H1 (cell line): ENCODE measurements at regions not wholly inside any gene's neighbourhood (a gene's known extent, or its start where the extent isn't known, plus 50 kb on each side); places are given as distances from the start of the nearest gene placed in this dataset.

Source experiments
- CTCF ChIA-PET: fragments of 300-600 bp; sonication (Branson Sonifier 250); formaldehyde crosslinking; loops from one replicate; lab custom pipeline; 2021; ENCODE audit not compliant: partially characterized antibody; lab: Charles Lee
- POLR2A ChIA-PET: fragments of 300-600 bp; sonication (Branson Sonifier 250); formaldehyde crosslinking; loops from one replicate; lab custom pipeline; 2021; ENCODE audit warnings: inconsistent platforms; ENCODE audit not compliant: partially characterized antibody; lab: Charles Lee
- DNase-seq, 2 experiments: peaks; one replicate each; pipeline versions ENCODE4 v3.0.0 to v3.0.0-alpha.2; 2010 to 2022; ENCODE audit warnings: low spot score in 2 of 2, low read depth in 1 of 2, mixed read lengths in 1 of 2
- FAIRE-seq: peaks from 2 replicates; lab custom pipeline; 2011; peaks lifted over from hg19 to GRCh38; lab: Jason Lieb, UNC
- H2AFZ ChIP-seq: 2 replicates; pipeline ENCODE4 v1.8.1; 2012; ENCODE audit warnings: low read length, inconsistent platforms
- H2AK5ac ChIP-seq: 2 replicates; pipeline ENCODE4 v1.6.1; 2013; ENCODE audit warnings: low read depth, low read length
- H2BK120ac ChIP-seq: replicated peaks from 2 replicates; pipeline ENCODE3; 2013; ENCODE audit warnings: low read depth, low read length, inconsistent platforms
- H2BK12ac ChIP-seq: 2 replicates; pipeline ENCODE4 v1.6.1; 2013; ENCODE audit warnings: low read depth, low read length
- H2BK15ac ChIP-seq: 2 replicates; pipeline ENCODE4 v1.6.1; 2013; ENCODE audit warnings: low read length
- H2BK20ac ChIP-seq: 2 replicates; pipeline ENCODE4 v1.6.1; 2013; ENCODE audit warnings: low read length
- H2BK5ac ChIP-seq: 2 replicates; pipeline ENCODE4 v1.6.1; 2013; ENCODE audit warnings: low read depth, low read length
- H3K14ac ChIP-seq: 2 replicates; pipeline ENCODE4 v1.6.1; 2013; ENCODE audit warnings: inconsistent platforms; ENCODE audit not compliant: insufficient read length
- H3K18ac ChIP-seq: 2 replicates; pipeline ENCODE4 v1.6.1; 2013; ENCODE audit warnings: low read length; ENCODE audit errors: extremely low read depth
- H3K23ac ChIP-seq: 2 replicates; pipeline ENCODE4 v1.6.1; 2013; ENCODE audit warnings: inconsistent platforms; ENCODE audit not compliant: insufficient read length
- H3K23me2 ChIP-seq: 2 replicates; pipeline ENCODE4 v1.6.1; 2013; ENCODE audit warnings: low read depth, low read length
- H3K27ac ChIP-seq: 2 replicates; pipeline ENCODE4 v1.6.1; 2011; ENCODE audit warnings: low read depth, low read length, inconsistent platforms
- H3K27me3 ChIP-seq, 4 experiments: replicated peaks in 1 of 4; 1 replicate in 1 of 4; 2 replicates in 3 of 4; pipeline versions ENCODE4 v1.6.1 to v1.8.1; 2011 to 2013; ENCODE audit warnings: low read length in 3 of 4, mild to moderate bottlenecking in 3 of 4, inconsistent platforms in 2 of 4, mixed read lengths in 2 of 4, moderate library complexity in 1 of 4; ENCODE audit not compliant: control insufficient read depth in 3 of 4, insufficient read depth in 3 of 4; ENCODE audit errors: extremely low read depth in 1 of 4
- H3K36me3 ChIP-seq, 4 experiments: 2 replicates each; pipeline versions ENCODE4 v1.6.1 to v1.8.1; 2011 to 2013; ENCODE audit warnings: mild to moderate bottlenecking in 4 of 4, low read length in 3 of 4, moderate library complexity in 2 of 4, control low read depth in 1 of 4, inconsistent platforms in 1 of 4; ENCODE audit not compliant: insufficient read depth in 4 of 4, control insufficient read depth in 2 of 4
- H3K4ac ChIP-seq: replicated peaks from 2 replicates; pipeline ENCODE3; 2013; ENCODE audit warnings: low read length, low read depth, mixed read lengths, inconsistent platforms; ENCODE audit not compliant: insufficient read length
- H3K4me1 ChIP-seq, 4 experiments: replicated peaks in 1 of 4; 1 replicate in 1 of 4; 2 replicates in 3 of 4; pipeline versions ENCODE4 v1.6.1 to v1.8.1; 2011 to 2013; ENCODE audit warnings: low read length in 3 of 4, inconsistent platforms in 2 of 4, mixed read lengths in 1 of 4; ENCODE audit not compliant: insufficient read depth in 4 of 4, control insufficient read depth in 3 of 4
- H3K4me2 ChIP-seq, 2 experiments: 2 replicates each; pipeline versions ENCODE4 v1.6.1 to v1.8.1; 2011 to 2013; ENCODE audit warnings: low read depth in 2 of 2, low read length in 2 of 2, control low read depth in 1 of 2, inconsistent platforms in 1 of 2, mild to moderate bottlenecking in 1 of 2; ENCODE audit not compliant: insufficient read depth in 1 of 2
- H3K4me3 ChIP-seq, 4 experiments: fragments of 200-600, 300-600 bp in 1 of 4; sonication (generic), shearing (Covaris generic), sonication (Bioruptor Twin) in 1 of 4; 2 replicates each; pipeline versions ENCODE4 v1.5.1 to v1.8.1; 2011 to 2016; ENCODE audit warnings: low read length in 4 of 4, low read depth in 3 of 4, control low read depth in 2 of 4, inconsistent platforms in 2 of 4, mild to moderate bottlenecking in 2 of 4, mixed read lengths in 1 of 4, moderate library complexity in 1 of 4; ENCODE audit not compliant: insufficient read depth in 2 of 4; ENCODE audit errors: extremely low read depth in 1 of 4
- H3K56ac ChIP-seq: replicated peaks from 2 replicates; pipeline ENCODE3; 2013; ENCODE audit warnings: low read depth, mild to moderate bottlenecking, mixed read lengths, low read length, inconsistent platforms; ENCODE audit not compliant: insufficient read length
- H3K79me1 ChIP-seq: 2 replicates; pipeline ENCODE4 v1.6.1; 2013; ENCODE audit warnings: low read depth, low read length, control low read depth
- H3K79me2 ChIP-seq, 2 experiments: 2 replicates each; pipeline versions ENCODE4 v1.6.1 to v1.8.1; 2012 to 2013; ENCODE audit warnings: low read length in 2 of 2, mild to moderate bottlenecking in 2 of 2, inconsistent platforms in 1 of 2; ENCODE audit not compliant: insufficient read depth in 2 of 2, control insufficient read depth in 1 of 2
- H3K9ac ChIP-seq, 4 experiments: replicated peaks in 1 of 4; 1 replicate in 1 of 4; 2 replicates in 3 of 4; pipeline versions ENCODE4 v1.6.1 to v1.8.1; 2011 to 2013; ENCODE audit warnings: low read depth in 3 of 4, low read length in 3 of 4, control low read depth in 2 of 4, mild to moderate bottlenecking in 2 of 4, moderate library complexity in 2 of 4, inconsistent platforms in 1 of 4; ENCODE audit errors: extremely low read depth in 1 of 4
- H3K9me3 ChIP-seq, 2 experiments: 2 replicates each; pipeline versions ENCODE4 v1.6.1 to v1.8.1; 2012 to 2013; ENCODE audit warnings: mild to moderate bottlenecking in 2 of 2, moderate library complexity in 2 of 2, control low read depth in 1 of 2, inconsistent platforms in 1 of 2, low read depth in 1 of 2, low read length in 1 of 2, mixed read lengths in 1 of 2; ENCODE audit not compliant: insufficient read depth in 2 of 2
- H4K20me1 ChIP-seq, 2 experiments: replicated peaks in 1 of 2; 2 replicates each; pipeline versions ENCODE3 to v1.8.1; 2011 to 2013; ENCODE audit warnings: inconsistent platforms in 2 of 2, low read length in 2 of 2, mild to moderate bottlenecking in 1 of 2; ENCODE audit not compliant: insufficient read depth in 2 of 2, control insufficient read depth in 1 of 2
- H4K5ac ChIP-seq: 2 replicates; pipeline ENCODE4 v1.6.1; 2013; ENCODE audit warnings: low read length, low read depth, mixed read lengths, inconsistent platforms; ENCODE audit not compliant: insufficient read length
- H4K8ac ChIP-seq: 2 replicates; pipeline ENCODE4 v1.8.0; 2013; ENCODE audit warnings: mild to moderate bottlenecking, moderate library complexity, low read length, inconsistent platforms; ENCODE audit not compliant: insufficient read depth; ENCODE audit errors: extremely low read depth
- H4K91ac ChIP-seq: replicated peaks from 2 replicates; pipeline ENCODE3; 2013; ENCODE audit warnings: low read length, mixed read lengths, inconsistent platforms; ENCODE audit not compliant: insufficient read length
- ASH2L ChIP-seq: fragments of 200-600, 300-600 bp; sonication (generic); IDR thresholded peaks from one replicate; pipeline ENCODE4 v1.7.1; 2017; ENCODE audit warnings: low read length
- BRCA1 ChIP-seq: IDR thresholded peaks from 2 replicates; pipeline ENCODE4 v1.6.1; 2012; ENCODE audit warnings: low read depth, low read length, improper control_type of control experiment
- CBX5 ChIP-seq: fragments of 300-800, 300-1000 bp; sonication (generic); IDR thresholded peaks from 2 replicates; pipeline ENCODE4 v1.7.1; 2016; ENCODE audit warnings: antibody characterized with exemption, low read length, low read depth
- CEBPB ChIP-seq: IDR thresholded peaks from 2 replicates; pipeline ENCODE4 v1.6.1; 2012; ENCODE audit warnings: low read depth, low read length
- HDAC6 ChIP-seq: IDR thresholded peaks from one replicate; pipeline ENCODE4 v1.7.1; 2012; ENCODE audit warnings: low read depth, mild to moderate bottlenecking, inconsistent platforms, low read length, moderate library complexity
- JUND ChIP-seq: IDR thresholded peaks from 2 replicates; pipeline ENCODE4 v1.6.1; 2011; ENCODE audit warnings: mild to moderate bottlenecking, improper control_type of control experiment, low read length
- KDM1A ChIP-seq: fragments of 200-600, 300-600 bp; sonication (generic); IDR thresholded peaks from 2 replicates; pipeline ENCODE4 v1.7.1; 2016; ENCODE audit warnings: mild to moderate bottlenecking, low read length, borderline replicate concordance
- POLR2AphosphoS5 ChIP-seq: IDR thresholded peaks from 2 replicates; pipeline ENCODE4 v1.6.1; 2011; ENCODE audit warnings: low read depth, low read length
- RBBP5 ChIP-seq: IDR thresholded peaks from 2 replicates; pipeline ENCODE4 v1.7.1; 2012; ENCODE audit warnings: low read depth, mild to moderate bottlenecking, inconsistent platforms, low read length, moderate library complexity, borderline replicate concordance
- RFX5 ChIP-seq: IDR thresholded peaks from 2 replicates; pipeline ENCODE4 v1.6.1; 2011; ENCODE audit warnings: low read depth, low read length, improper control_type of control experiment, borderline replicate concordance
- RXRA ChIP-seq: IDR thresholded peaks from 2 replicates; pipeline ENCODE4 v1.6.1; 2011; ENCODE audit warnings: low read depth, mild to moderate bottlenecking, low read length, moderate library complexity; ENCODE audit not compliant: insufficient read depth
- SIX5 ChIP-seq: IDR thresholded peaks from 2 replicates; pipeline ENCODE4 v1.6.1; 2011; ENCODE audit warnings: mild to moderate bottlenecking, low read depth, low read length
- SP2 ChIP-seq: IDR thresholded peaks from 2 replicates; pipeline ENCODE4 v1.6.1; 2012; ENCODE audit warnings: mild to moderate bottlenecking, low read length, inconsistent platforms
- WGBS, 2 experiments: shearing (Covaris generic) in 1 of 2; methylation state at CpG; one replicate each; pipeline versions ENCODE4 v1.1.6 to v1.1.7; 2013 to 2015; ENCODE audit warnings: low lambda C conversion rate in 2 of 2, mixed read lengths in 2 of 2, inconsistent platforms in 1 of 2, low coverage in 1 of 2, missing lambda C conversion rate in 1 of 2; ENCODE audit not compliant: insufficient replicate concordance in 2 of 2, insufficient coverage in 1 of 2, insufficient read length in 1 of 2; ENCODE audit errors: extremely low coverage in 1 of 2, missing lambda C conversion rate in 1 of 2; 5-methylcytosine and 5-hydroxymethylcytosine counted together
- TF ChIP-seq, protein P1 (sequence below): IDR thresholded peaks from 2 replicates; pipeline ENCODE4 v1.6.1; 2012; ENCODE audit warnings: inconsistent platforms

DNA sequence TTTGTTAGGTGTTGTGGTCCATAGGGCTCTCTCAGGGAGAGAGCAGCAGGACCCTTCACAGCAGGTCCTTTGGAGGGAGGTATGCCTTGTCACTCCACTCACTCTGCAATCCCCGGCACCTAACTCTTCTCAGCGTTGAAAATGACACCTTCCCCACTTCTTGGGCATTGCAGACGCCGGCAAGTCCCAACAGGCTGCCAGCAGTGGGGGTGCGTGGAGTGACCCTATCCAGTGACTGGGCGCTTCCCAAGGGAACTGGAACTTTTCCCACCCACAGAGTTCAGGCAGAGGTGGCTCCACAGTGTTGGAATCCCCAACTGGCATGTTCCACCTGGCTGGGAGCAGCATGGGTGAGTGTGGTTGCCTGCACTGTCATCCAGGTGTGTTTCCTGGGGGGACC, 705.1 kb upstream of the FRG1 start:
- DNase-seq, result no peak
- no peak overlapping the region for H2BK5ac ChIP-seq
- H3K9me3 ChIP-seq, result peaks cover 0 to 3% of the 10 kb centered on the region in 2 experiments; a peak in 1 of 4 replicates
- H4K91ac ChIP-seq, result no peak overlapping the region
- POLR2A ChIA-PET, result no interaction called here
- CTCF ChIA-PET, result interaction anchor here (0.6 to 1.4 kb wide), 3 partner anchors 10 to 17 kb away, joined by 3 to 4 read pairs (median 3); no protein-coding TSS in a partner anchor
- TF ChIP-seq HDAC6 (no peak), RXRA (no peak), POLR2AphosphoS5 (no peak), CEBPB (no peak), BRCA1 (no peak), SIX5 (no peak), CBX5 (no peak), KDM1A (no peak), ASH2L (no peak), JUND (no peak), SP2 (no peak), RBBP5 (no peak), RFX5 (no peak)
- TF ChIP-seq, protein P1, sequence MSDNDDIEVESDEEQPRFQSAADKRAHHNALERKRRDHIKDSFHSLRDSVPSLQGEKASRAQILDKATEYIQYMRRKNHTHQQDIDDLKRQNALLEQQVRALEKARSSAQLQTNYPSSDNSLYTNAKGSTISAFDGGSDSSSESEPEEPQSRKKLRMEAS, result no peak
- no peak overlapping the region for H2BK120ac ChIP-seq
- no peak overlapping the region for H2BK15ac ChIP-seq
- H3K18ac ChIP-seq, result no peak overlapping the region
- H3K14ac ChIP-seq, result no peak overlapping the region
- H4K20me1 ChIP-seq, result no peaks in the 10 kb centered on the region
- H2AK5ac ChIP-seq, result no peak overlapping the region
- no peak overlapping the region for H4K5ac ChIP-seq
- H3K27ac ChIP-seq, result no peak overlapping the region
- H3K23me2 ChIP-seq, result no peaks in the 10 kb centered on the region
- no peak overlapping the region for H3K4me2 ChIP-seq
- no peak for FAIRE-seq
- no peak overlapping the region for H2AFZ ChIP-seq
- H3K79me2 ChIP-seq, result no peaks in the 10 kb centered on the region
- no peak overlapping the region for H2BK20ac ChIP-seq
- no peaks in the 10 kb centered on the region for H3K36me3 ChIP-seq
- no peak overlapping the region for H3K23ac ChIP-seq
- H3K56ac ChIP-seq, result no peak overlapping the region
- H3K4me3 ChIP-seq, result no peak overlapping the region
- no peak overlapping the region for H3K4ac ChIP-seq
- no peaks in the 10 kb centered on the region for H3K79me1 ChIP-seq
- H2BK12ac ChIP-seq, result no peak overlapping the region
- no peaks in the 10 kb centered on the region for H3K4me1 ChIP-seq
- WGBS, 2 experiments, result 98% methylated on average over 6 of the region's 6 CpGs; no CpG with 5 or more reads in 1 of the 2 experiments
- no peak overlapping the region for H3K9ac ChIP-seq
- no peaks in the 10 kb centered on the region for H3K27me3 ChIP-seq
- H4K8ac ChIP-seq, result no peak overlapping the region
